Epithelial cell of esophagus (primary cell): ENCODE measurements at regions not wholly inside any gene's neighbourhood (a gene's known extent, or its start where the extent isn't known, plus 50 kb on each side); places are given as distances from the start of the nearest gene placed in this dataset.

Experiments
- DNase-seq: peaks from one replicate; pipeline ENCODE4 v3.0.0; 2010; ENCODE audit warnings: low read depth
- H3K4me3 ChIP-seq: 2 replicates; pipeline ENCODE4 v1.5.1; 2011; ENCODE audit warnings: mild to moderate bottlenecking, low read length, control low read depth
- TF ChIP-seq, protein P1 (sequence below): IDR thresholded peaks from 2 replicates; pipeline ENCODE4 v1.5.1; 2011; ENCODE audit warnings: low read depth, mild to moderate bottlenecking, low read length, control low read depth, inconsistent platforms; ENCODE audit not compliant: insufficient read depth; ENCODE audit errors: missing control alignments

DNA sequence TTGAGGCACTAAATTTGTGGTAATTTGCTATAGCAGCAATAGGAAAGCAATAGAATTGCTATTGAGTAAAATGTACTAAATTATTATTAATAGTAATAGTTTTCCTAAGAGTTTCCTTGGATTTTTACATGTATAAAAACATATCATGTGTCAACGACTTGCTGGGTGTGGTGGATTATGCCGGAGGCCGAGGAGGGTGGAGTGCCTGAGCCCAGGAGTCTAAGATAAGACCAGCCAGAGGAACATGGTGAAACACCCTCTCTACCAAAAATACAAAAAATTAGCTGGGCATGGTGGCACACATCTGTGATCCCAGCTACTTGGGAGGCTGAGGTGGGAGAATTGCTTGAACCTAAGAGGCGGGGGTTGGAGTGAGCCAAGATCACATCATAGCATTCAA lies 749.9 kb downstream of the TBL1XR1 start:
- TF ChIP-seq, protein P1, sequence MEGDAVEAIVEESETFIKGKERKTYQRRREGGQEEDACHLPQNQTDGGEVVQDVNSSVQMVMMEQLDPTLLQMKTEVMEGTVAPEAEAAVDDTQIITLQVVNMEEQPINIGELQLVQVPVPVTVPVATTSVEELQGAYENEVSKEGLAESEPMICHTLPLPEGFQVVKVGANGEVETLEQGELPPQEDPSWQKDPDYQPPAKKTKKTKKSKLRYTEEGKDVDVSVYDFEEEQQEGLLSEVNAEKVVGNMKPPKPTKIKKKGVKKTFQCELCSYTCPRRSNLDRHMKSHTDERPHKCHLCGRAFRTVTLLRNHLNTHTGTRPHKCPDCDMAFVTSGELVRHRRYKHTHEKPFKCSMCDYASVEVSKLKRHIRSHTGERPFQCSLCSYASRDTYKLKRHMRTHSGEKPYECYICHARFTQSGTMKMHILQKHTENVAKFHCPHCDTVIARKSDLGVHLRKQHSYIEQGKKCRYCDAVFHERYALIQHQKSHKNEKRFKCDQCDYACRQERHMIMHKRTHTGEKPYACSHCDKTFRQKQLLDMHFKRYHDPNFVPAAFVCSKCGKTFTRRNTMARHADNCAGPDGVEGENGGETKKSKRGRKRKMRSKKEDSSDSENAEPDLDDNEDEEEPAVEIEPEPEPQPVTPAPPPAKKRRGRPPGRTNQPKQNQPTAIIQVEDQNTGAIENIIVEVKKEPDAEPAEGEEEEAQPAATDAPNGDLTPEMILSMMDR: no peak
- no peak overlapping the region for H3K4me3 ChIP-seq
- no peak for DNase-seq

DNA sequence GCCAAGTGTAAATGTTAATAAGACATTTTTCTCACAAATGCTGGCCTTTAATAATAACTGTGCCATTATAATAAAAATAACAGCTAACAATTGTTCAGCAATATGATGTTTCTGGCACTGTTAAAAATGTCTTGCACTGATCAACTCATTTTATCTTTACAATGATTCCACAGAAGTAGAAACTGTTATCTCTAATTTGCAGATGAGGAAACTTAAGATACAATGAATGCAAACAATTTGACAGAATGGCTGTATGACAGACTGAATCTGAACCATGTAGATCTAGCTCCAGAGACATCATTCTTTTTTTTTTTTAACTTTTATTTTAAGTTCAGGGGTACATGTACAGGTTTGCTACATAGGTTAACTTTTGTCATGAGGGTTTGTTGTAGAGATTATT lies 755.0 kb downstream of the TBL1XR1 start:
- no peak for DNase-seq
- no peak overlapping the region for H3K4me3 ChIP-seq
- TF ChIP-seq, protein P1: no peak

DNA sequence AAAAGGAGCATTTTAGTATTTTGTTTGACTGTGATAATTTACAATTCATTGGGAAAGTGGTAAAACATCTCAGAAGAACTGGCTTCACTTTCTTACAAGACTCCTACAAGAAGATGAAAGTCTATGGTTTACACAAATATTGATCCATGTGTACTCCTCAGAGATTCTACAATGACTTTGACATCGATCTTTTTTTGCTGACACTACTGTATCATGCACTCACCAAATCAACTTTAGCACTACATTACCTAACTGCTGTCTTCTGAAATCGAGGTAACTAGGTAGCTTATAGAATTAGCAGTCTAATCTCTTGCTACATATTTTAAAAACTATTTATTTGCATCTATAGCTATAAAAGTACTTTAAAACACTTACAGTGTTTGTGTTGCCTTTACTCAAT lies 757.6 kb downstream of the TBL1XR1 start:
- no peak for DNase-seq
- TF ChIP-seq, protein P1: no peak
- H3K4me3 ChIP-seq: no peak overlapping the region

DNA sequence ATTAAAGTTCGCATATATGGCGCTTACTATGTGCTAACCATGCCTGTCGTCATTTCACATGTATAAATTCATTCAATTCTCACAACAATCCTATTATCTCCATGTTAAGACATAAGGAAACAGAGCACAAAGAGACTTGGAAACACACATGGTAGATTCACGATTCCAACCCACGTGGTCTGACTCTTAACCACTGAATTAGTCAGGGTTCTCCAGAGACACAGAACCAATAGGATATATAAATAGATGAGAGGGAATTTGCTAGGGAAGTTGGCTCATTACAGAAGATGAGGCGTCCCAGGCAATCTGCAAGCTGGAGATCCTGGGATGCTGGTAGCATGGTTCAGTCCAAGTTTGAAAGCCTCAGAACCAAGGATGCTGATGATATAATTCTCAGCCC lies 765.3 kb downstream of the TBL1XR1 start:
- DNase-seq: no peak
- no peak overlapping the region for H3K4me3 ChIP-seq
- TF ChIP-seq, protein P1: no peak

DNA sequence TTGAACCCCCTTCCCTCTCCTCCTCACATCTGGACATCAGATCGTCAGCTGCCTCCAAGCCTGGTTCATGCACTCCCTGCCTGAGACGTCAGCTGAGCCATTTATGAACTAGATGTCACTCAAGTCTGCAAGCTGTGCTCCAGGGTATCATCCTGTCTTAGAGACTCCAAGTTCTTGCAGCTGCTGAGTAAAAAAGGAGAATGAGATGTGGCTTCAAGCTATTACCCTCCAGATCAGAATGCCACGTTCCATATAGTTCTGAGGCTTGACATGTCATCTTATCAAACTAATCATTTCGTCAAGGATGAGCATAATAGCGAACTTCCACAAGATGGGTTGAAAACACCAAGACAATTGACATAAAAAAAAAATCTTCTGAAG lies 766.3 kb downstream of the TBL1XR1 start:
- TF ChIP-seq, protein P1: no peak
- H3K4me3 ChIP-seq: no peak overlapping the region
- no peak for DNase-seq

DNA sequence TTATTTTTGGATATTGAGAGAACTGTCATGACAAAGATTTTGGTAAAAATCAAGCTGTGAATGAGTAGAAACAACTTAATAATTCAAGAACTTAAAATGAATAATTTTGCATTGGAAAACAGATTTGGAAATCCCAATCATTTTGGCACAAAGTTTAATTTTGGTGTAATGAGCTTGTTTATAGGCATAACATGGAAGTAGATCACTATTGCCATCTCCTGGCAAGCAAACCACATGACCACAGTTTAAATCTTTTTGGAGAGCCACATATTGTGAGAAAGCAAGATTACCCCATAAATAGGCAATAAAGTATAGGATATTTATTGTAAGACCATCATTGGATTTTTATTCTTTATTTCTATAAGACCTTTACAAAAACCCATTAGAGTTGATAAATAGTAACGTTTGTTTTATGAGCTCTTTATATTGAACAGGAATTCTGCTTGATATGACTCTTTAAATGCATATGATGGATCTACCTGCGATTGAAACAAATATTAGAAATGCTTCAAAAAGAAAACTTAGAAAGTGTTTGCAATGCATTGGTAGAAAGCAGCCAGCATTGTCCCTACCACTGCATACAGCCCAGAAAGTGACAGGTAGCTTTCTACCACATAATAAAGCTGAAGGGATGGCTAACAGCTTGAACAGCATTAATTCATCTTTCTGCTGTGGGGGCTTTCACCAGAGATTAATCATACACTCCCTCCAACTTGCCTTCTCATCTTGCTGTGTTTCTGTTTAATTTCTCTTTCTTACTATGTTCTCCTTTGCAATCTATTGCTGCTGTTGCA lies 766.8 kb downstream of the TBL1XR1 start:
- peak; percentile 57 for DNase-seq
- TF ChIP-seq, protein P1: peak; percentile 75
- no peak overlapping the region for H3K4me3 ChIP-seq

DNA sequence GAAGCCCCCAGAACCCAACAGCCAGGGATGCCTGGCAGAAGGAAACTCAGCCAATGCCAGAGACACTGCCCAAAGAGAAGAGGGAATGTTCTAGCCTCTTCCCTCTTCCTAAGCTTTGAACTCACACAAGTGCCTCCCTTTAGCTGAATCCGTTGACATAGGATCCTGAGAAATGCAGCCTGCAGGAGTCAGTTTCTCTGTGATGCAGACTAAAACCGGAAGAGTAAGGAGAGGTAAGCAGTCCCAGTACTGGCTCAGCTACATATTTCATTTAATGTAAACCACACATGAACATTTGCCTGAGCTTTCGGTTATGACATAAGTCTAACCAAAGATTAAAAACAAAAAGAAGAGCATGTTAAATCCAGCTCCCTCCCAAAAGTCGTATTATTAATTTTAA lies 768.7 kb downstream of the TBL1XR1 start:
- TF ChIP-seq, protein P1: no peak
- DNase-seq: no peak

More for the DNA sequence above, 768.7 kb downstream of the TBL1XR1 start:
- H3K4me3 ChIP-seq: no peak overlapping the region
